ENCODE measurements at regions not wholly inside any gene's neighbourhood (a gene's known extent, or its start where the extent isn't known, plus 50 kb on each side); places are given as distances from the start of the nearest gene placed in this dataset.

GRCh38 chr13:62324842-62325241 is 909.2 kb upstream of the PCDH20 start:
- Histone ChIP-seq H3K27me3 (ENCODE audit: insufficient read depth, low read length) (no peaks in the 10 kb centered on the region), H3K4me2 (ENCODE audit: low read length) (no peak overlapping the region), H2AFZ (ENCODE audit: low read depth, low read length, poor library complexity, severe bottlenecking) (no peak overlapping the region), H3K27ac (ENCODE audit: low read depth, low read length) (no peak overlapping the region), H4K20me1 (ENCODE audit: insufficient read depth) (no peaks in the 10 kb centered on the region), H3K79me2 (ENCODE audit: insufficient read depth, low read length) (no peaks in the 10 kb centered on the region), H3K9me2 (ENCODE audit: insufficient read depth) (no peaks in the 10 kb centered on the region), H3K36me3 (ENCODE audit: control insufficient read depth in 1 of 2, insufficient read depth in 2 of 2, low read length in 2 of 2) (no peaks in the 10 kb centered on the region), H3K9ac (ENCODE audit: low read length) (no peak overlapping the region), H3K4me3 (replicated peaks in 1 of 2; ENCODE audit: low read depth in 1 of 2, low read length in 2 of 2) (no peak overlapping the region), H3K4me1 (ENCODE audit: control insufficient read depth in 1 of 2, insufficient read depth in 2 of 2, low read length in 2 of 2) (no peaks in the 10 kb centered on the region), H3K9me3 (ENCODE audit: control insufficient read depth in 1 of 2, insufficient read depth in 1 of 2, low read depth in 1 of 2, low read length in 2 of 2) (no peaks in the 10 kb centered on the region)
- POLR2A ChIA-PET: no interaction called here
- ATAC-seq (no peak), DNase-seq (ENCODE audit: low read depth, low spot score) (no peak)
- TF ChIP-seq RAD21 (IDR thresholded peaks at IDR 0.05; ENCODE audit: low read depth) (no peak), SIN3A (IDR thresholded peaks at IDR 0.05; ENCODE audit: low read depth) (no peak), JUND (IDR thresholded peaks at IDR 0.05) (no peak), SRF (IDR thresholded peaks at IDR 0.05; ENCODE audit: low read depth) (no peak), CTCF (IDR thresholded peaks at IDR 0.05 in 2 of 3, conservative IDR thresholded peaks at IDR 0.05 in 1 of 3; ENCODE audit: borderline replicate concordance in 1 of 3, insufficient read depth in 1 of 3, low read depth in 2 of 3, low read length in 2 of 3) (no peak), SP1 (IDR thresholded peaks at IDR 0.05; ENCODE audit: low read depth) (no peak), ELF1 (IDR thresholded peaks at IDR 0.05; ENCODE audit: borderline replicate concordance, low read depth) (no peak), EZH2 (IDR thresholded peaks at IDR 0.05) (no peak)
- CTCF ChIA-PET: no interaction called here
- intact Hi-C loops (cut with micrococcal nuclease): no loop called here
- RAD21 ChIA-PET (ENCODE audit: low non-redundant PET in 1 of 2, low total read pairs in 2 of 2, uncharacterized antibody in 2 of 2, unreplicated experiment in 2 of 2): no interaction called here
- BruUV-seq (replicated peaks): no TSS peak

GRCh38 chr13:62321895-62322294 is 906.2 kb upstream of the PCDH20 start:
- Histone ChIP-seq H3K4me1 (ENCODE audit: control insufficient read depth in 1 of 2, insufficient read depth in 2 of 2, low read length in 2 of 2) (no peaks in the 10 kb centered on the region), H3K27me3 (ENCODE audit: insufficient read depth, low read length) (no peaks in the 10 kb centered on the region), H4K20me1 (ENCODE audit: insufficient read depth) (no peaks in the 10 kb centered on the region), H3K79me2 (ENCODE audit: insufficient read depth, low read length) (no peaks in the 10 kb centered on the region), H3K4me3 (replicated peaks in 1 of 2; ENCODE audit: low read depth in 1 of 2, low read length in 2 of 2) (no peak overlapping the region), H3K27ac (ENCODE audit: low read depth, low read length) (no peak overlapping the region), H3K9ac (ENCODE audit: low read length) (no peak overlapping the region), H3K9me2 (ENCODE audit: insufficient read depth) (no peaks in the 10 kb centered on the region), H3K9me3 (ENCODE audit: control insufficient read depth in 1 of 2, insufficient read depth in 1 of 2, low read depth in 1 of 2, low read length in 2 of 2) (no peaks in the 10 kb centered on the region), H2AFZ (ENCODE audit: low read depth, low read length, poor library complexity, severe bottlenecking) (no peak overlapping the region), H3K4me2 (ENCODE audit: low read length) (no peak overlapping the region), H3K36me3 (ENCODE audit: control insufficient read depth in 1 of 2, insufficient read depth in 2 of 2, low read length in 2 of 2) (no peaks in the 10 kb centered on the region)
- no peak for DNase-seq (ENCODE audit: low read depth, low spot score)
- ChIA-PET RAD21 (ENCODE audit: low non-redundant PET in 1 of 2, low total read pairs in 2 of 2, uncharacterized antibody in 2 of 2, unreplicated experiment in 2 of 2) (no interaction called here), CTCF (no interaction called here), POLR2A (no interaction called here)
- no peak for ATAC-seq
- no TSS peak for BruUV-seq (replicated peaks)
- intact Hi-C loops (cut with micrococcal nuclease): no loop called here
- TF ChIP-seq ZNF274 (IDR thresholded peaks at IDR 0.05; ENCODE audit: low read depth, low read length) (no peak), SP1 (IDR thresholded peaks at IDR 0.05; ENCODE audit: low read depth) (no peak), FOSL1 (IDR thresholded peaks at IDR 0.05; ENCODE audit: low read depth) (no peak), MAX (IDR thresholded peaks at IDR 0.05) (no peak), REST (IDR thresholded peaks at IDR 0.05; ENCODE audit: low read depth) (no peak), JUND (IDR thresholded peaks at IDR 0.05) (no peak), SRF (IDR thresholded peaks at IDR 0.05; ENCODE audit: low read depth) (no peak), YY1 (IDR thresholded peaks at IDR 0.05; ENCODE audit: extremely low read depth, insufficient replicate concordance, low read depth, low read length) (no peak), CBX3 (IDR thresholded peaks at IDR 0.05; ENCODE audit: low read depth) (no peak), EZH2phosphoT487 (IDR thresholded peaks at IDR 0.05; ENCODE audit: borderline replicate concordance) (no peak), ELF1 (IDR thresholded peaks at IDR 0.05; ENCODE audit: borderline replicate concordance, low read depth) (no peak), CEBPB (IDR thresholded peaks at IDR 0.05; ENCODE audit: low read depth) (no peak), EGR1 (IDR thresholded peaks at IDR 0.05; ENCODE audit: low read depth) (no peak)

Data from HCT116 (cell line).